ENCODE measurements at regions not wholly inside any gene's neighbourhood (a gene's known extent, or its start where the extent isn't known, plus 50 kb on each side); places are given as distances from the start of the nearest gene placed in this dataset.
"Not testable (repeated sequence)": the region's sequence is repeated elsewhere in the genome, so short reads cannot be mapped to it uniquely, and the experiment has no call there.

DNA sequence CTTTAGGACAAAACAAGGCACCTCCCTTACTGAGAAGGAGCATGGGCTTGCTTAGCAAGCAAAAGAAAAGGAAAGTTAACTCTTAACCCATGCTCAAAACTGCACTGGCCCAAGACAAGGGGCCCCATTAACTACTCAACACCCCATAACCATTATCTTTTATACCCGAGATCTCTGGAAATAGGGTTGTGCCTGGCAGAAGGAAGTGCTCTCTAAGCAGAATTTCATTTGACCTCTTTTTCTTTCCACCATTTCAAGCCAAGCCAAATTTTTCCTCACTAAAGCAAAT, 167.2 kb downstream of the RASEF start:
- ATAC-seq = no peak
- intact Hi-C loops (cut with DNase I) = no loop called here
- DNase-seq (ENCODE audit: missing footprints) = no peak

DNA sequence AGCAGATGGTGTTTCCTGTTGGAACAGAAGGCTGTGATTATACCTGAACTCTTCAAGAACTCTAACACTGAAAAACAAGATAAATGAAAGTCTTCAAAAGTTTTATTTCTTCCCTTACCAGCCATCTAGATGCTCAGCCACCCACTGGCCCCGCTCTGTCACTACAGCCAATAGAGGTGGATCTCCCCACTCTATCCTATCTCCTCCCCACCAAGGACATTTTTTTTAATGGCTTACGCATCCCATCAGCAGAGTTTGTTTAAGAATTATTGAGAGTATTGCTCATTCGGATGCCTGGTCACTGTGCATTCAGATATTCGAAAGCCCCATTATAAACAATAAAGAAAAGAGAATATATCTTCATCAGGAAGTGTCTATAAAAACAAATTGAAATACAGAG, 159.4 kb downstream of the RASEF start:
- intact Hi-C loops (cut with DNase I) = no loop called here
- DNase-seq (ENCODE audit: missing footprints) (no peak), ATAC-seq (no peak)

DNA sequence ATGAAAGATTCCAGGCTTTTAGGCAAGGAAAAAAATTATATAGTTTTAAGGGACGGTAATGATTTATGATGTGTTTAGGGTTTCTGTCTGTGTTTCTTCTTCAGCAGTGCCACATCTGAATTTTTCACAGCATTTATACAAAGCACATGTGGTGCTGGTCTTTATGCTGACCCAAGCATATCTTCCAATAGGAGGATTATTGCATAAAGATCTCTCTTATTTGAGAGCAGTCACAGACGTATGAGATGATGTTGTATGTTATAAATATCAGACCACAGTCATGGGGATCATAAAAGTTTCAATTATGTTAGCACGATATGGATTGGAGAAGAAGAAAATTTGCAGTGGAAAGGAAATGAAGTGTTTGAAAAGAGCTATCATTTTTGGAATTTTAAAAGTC, 150.9 kb downstream of the RASEF start:
- no peak for DNase-seq (ENCODE audit: missing footprints)
- intact Hi-C loops (cut with DNase I) = no loop called here
- ATAC-seq = no peak

DNA sequence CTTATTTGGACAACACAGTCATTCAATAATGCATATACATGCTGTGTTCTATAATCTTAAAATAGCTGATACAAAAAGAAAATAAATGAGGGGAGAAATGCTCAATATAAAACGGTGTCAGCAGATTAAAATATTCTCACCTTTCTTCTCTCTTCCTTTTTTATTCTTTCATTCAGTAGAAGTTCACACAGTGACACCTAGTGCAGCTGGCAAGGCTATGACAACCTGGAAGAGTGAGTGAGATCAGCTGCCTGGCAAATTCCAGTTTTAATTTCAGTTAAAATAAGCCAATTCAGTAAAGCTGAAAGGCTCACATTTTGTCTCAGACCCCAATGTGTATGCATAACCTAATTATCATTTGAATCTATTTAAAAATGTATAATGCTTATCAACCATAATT, 150.3 kb downstream of the RASEF start:
- DNase-seq (ENCODE audit: missing footprints) (no peak), ATAC-seq (no peak)
- intact Hi-C loops (cut with DNase I) = no loop called here

DNA sequence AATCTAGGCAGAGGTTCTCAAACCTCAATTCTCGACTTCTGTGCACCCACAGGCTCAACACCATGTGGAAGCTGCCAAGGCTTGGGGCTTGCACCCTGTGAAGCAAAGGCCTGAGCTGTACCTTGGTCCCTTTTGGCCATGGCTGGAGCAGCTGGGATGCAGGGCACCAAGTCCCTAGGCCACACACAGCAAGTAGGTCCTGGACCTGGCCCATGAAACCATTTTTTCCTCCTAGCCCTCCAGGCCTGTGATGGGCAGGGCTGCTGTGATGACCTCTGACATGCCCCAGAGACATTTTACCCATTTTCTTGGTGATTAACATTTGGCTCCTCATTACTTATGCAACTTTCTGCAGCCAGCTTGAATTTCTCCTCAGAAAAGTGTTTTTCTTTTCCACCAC, 146.7 kb downstream of the RASEF start:
- intact Hi-C loops (cut with DNase I); DNase-seq (ENCODE audit: missing footprints); ATAC-seq: not testable (repeated sequence)

DNA sequence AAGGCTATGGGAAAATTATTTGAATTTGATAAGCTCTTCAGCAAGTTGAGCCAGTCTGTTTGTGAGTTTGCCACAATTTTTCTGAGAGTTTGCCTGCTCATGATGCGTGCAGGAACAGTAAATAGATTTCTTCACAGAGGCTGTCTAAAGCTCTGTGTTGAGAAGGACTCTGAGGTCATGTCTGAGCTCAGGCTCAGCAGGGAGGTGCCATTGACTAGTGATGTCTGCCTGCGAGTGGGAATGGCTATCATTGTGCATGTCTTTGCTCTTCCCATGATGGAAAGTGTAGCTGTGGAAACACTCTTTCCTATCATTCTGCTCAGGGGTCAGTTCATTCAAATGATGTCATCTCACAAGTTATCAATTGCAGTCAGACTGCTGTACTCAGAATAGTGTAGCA, 142.8 kb downstream of the RASEF start:
- intact Hi-C loops (cut with DNase I) = no loop called here
- DNase-seq (ENCODE audit: missing footprints) = no peak
- ATAC-seq = no peak

DNA sequence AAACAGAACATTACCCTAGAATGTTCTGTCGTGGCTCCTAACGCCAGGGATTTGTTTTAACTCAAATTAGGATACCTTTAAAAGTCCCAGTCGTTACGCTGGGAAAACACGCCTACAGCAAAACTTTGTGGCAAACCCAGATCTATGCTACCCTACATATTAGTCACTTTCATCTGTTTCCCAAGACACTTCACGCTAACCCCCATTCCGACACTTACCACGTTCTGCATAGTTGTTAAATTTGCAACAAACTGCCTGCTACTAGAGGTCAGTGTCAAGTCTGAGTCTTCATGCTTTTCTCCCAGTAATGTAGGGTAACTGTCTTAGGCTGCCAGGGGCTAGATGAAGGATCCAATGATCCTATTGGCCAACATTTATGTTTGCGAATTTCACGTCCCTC, 140.3 kb downstream of the RASEF start:
- no peak for ATAC-seq
- no peak for DNase-seq (ENCODE audit: missing footprints)
- intact Hi-C loops (cut with DNase I) = no loop called here

DNA sequence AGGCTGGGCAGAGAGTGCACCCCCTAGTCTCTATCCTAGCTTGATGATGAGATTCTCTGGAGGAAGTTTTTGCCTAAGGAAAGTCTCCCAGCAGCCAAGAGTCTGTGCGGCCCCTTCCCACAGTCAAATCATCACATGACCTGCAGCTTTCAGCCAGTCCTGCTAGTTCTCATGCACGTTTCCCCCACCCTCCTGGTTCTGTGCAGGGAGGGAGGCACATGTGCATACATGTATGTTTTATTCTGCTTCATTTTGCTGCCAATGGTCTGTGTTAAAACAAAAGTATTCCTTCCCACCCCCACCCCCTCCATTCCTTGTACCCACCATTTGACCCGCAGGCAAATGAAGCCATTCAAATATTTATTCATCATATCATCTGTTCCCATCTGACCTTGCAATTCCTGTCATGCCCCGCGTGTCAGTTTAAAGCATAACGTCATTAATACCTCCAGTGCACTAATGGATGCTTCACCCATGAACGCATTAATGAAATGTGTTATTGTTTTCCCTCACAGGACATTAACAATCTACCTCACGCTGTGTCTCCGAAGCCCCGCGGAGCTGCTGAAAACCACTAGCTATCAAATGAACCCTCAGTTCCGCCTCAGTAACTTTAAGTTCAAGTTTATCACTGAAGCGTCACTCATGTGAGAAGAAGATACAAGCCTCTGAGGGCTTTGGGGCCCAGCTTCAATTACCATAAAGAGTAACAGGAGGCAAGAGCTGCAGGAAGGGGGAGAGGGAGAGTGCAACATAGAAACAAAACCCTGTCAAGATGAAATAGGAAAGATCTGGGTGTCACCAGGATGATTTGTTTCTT, 139.6 kb downstream of the RASEF start:
- intact Hi-C loops (cut with DNase I) = no loop called here
- no peak for DNase-seq (ENCODE audit: missing footprints)

DNA sequence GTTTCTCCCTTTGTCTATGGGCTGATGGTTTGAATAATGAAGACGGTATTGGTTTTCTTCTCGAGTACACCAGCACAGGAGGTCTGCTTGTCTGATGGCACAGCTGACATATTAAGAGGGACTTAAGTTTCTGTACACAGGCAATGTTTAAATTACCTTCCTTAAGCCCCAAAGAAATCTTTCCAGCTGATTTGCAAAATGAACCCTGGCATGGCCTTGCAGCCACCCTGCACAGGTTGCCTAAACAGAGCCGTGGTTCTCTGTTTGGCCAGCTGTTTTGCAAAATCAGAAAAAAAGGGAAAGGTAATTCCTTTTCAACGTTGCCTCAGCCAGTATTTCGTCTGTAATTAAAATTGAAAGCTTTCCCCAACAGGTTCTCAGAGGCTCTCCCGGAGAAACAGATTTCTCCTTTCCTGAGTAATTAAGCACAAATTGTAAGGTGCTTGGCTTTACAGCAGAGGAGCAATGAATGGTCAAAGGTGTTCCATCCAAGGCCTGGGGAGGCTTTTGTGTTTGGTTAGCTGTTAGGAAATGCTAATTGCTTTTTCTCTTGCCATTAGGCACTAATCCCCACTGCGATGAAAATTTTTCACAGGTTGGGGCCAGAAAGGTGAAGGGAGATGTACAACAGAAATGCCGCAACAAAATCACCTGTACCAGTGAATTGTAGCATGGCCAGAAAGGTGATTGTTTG, 138.9 kb downstream of the RASEF start:
- intact Hi-C loops (cut with DNase I) = no loop called here
- no peak for DNase-seq (ENCODE audit: missing footprints)
- ATAC-seq = no peak

More for the DNA sequence above, 139.6 kb downstream of the RASEF start:
- no peak for ATAC-seq
